ENCODE measurements at regions not wholly inside any gene's neighbourhood (a gene's known extent, or its start where the extent isn't known, plus 50 kb on each side); places are given as distances from the start of the nearest gene placed in this dataset.

GRCh38 chr3:84141571-84141970 is 817.2 kb upstream of the CADM2 start (continued):
- TF ChIP-seq TEAD2 (tag; IDR thresholded peaks at IDR 0.05) = no peak
- TF ChIP-seq SRSF3 (IDR thresholded peaks at IDR 0.05; ENCODE audit: insufficient read depth, low read length) = no peak
- TF ChIP-seq FUS (optimal IDR thresholded peaks at IDR 0.05; ENCODE audit: low read depth, low read length) = no peak
- no peak for TF ChIP-seq HOXB6 (CRISPR knock-in tag; IDR thresholded peaks at IDR 0.05; ENCODE audit: borderline replicate concordance)
- no peak for TF ChIP-seq SMAD3 (CRISPR knock-in tag; conservative IDR thresholded peaks at IDR 0.05)
- TF ChIP-seq STAT5B (CRISPR knock-in tag; IDR thresholded peaks at IDR 0.05) = no peak
- no peak for TF ChIP-seq TAF7 (tag; IDR thresholded peaks at IDR 0.05)
- TF ChIP-seq ZNF134 (CRISPR knock-in tag; conservative IDR thresholded peaks at IDR 0.05) = no peak
- TF ChIP-seq ZNF655 (CRISPR knock-in tag; IDR thresholded peaks at IDR 0.05) = no peak
- TF ChIP-seq POLR2G (IDR thresholded peaks at IDR 0.05; ENCODE audit: low read depth, low read length) = no peak
- TF ChIP-seq ZNF561 (CRISPR knock-in tag; conservative IDR thresholded peaks at IDR 0.05) = no peak
- TF ChIP-seq FOXJ2 (tag; IDR thresholded peaks at IDR 0.05) = no peak
- no peak for TF ChIP-seq MAZ (CRISPR knock-in tag; conservative IDR thresholded peaks at IDR 0.05 in 1 of 2, IDR thresholded peaks at IDR 0.05 in 1 of 2)
- no peak for TF ChIP-seq ZNF263 (CRISPR knock-in tag; IDR thresholded peaks at IDR 0.05; ENCODE audit: borderline replicate concordance)
- no peak for TF ChIP-seq CEBPB (tag; IDR thresholded peaks at IDR 0.05)

Measured in K562 (cell line).